SK-N-MC (cell line): ENCODE measurements at regions not wholly inside any gene's neighbourhood (a gene's known extent, or its start where the extent isn't known, plus 50 kb on each side); places are given as distances from the start of the nearest gene placed in this dataset.
"Not testable (repeated sequence)": the region's sequence is repeated elsewhere in the genome, so short reads cannot be mapped to it uniquely, and the experiment has no call there.

Experiments used
- EZH2 ChIP-seq: fragments of 200-600 bp; sonication (generic); IDR thresholded peaks from one replicate; pipeline ENCODE4 v1.6.1; 2017; ENCODE audit warnings: antibody characterized with exemption
- POLR2AphosphoS5 ChIP-seq: IDR thresholded peaks from 2 replicates; pipeline ENCODE4 v1.6.1; 2012; ENCODE audit warnings: mild to moderate bottlenecking, low read depth, low read length, borderline replicate concordance

DNA sequence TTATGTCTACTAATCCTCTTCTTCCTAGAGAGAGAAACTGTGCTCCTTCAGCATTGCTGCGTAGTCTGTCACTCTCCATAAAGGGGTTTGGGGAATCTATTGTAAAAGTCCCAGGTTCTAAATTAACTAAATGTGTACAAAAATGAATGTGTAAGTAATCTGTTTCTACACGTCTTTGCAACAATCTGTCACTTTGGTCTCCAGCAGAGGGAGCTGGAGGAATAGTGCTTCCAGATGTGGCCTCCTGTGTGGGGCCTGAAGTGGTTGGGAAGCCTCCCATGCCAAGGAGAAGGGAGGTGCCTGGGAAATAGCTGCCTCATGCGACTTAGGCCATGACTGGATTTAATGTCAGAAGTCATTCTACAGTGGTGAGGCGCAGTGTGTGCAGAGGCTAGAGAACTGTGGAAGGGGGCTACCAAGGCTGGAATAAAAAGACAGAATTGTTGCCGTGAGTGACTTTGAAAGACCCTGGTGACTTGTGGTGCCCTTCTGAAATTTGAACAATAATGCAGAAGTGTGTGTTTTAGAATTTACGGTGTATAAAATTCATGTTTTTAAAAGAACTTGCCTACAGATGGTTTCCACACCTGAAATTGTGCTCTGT lies 54.5 kb upstream of the UXS1 start:
- TF ChIP-seq POLR2AphosphoS5, EZH2: not testable (repeated sequence)
